ENCODE measurements at regions not wholly inside any gene's neighbourhood (a gene's known extent, or its start where the extent isn't known, plus 50 kb on each side); places are given as distances from the start of the nearest gene placed in this dataset.

- Histone ChIP-seq H2BK15ac (ENCODE audit: low read length) (no peak overlapping the region), H4K20me1 (replicated peaks in 1 of 2; ENCODE audit: control insufficient read depth in 1 of 2, insufficient read depth in 2 of 2, low read length in 2 of 2) (no peaks in the 10 kb centered on the region), H2BK5ac (ENCODE audit: low read depth, low read length) (no peak overlapping the region), H3K36me3 (ENCODE audit: control insufficient read depth in 2 of 4, insufficient read depth in 4 of 4, low read length in 3 of 4) (no peaks in the 10 kb centered on the region), H3K4ac (replicated peaks; ENCODE audit: insufficient read length, low read depth, low read length) (no peak overlapping the region), H3K56ac (replicated peaks; ENCODE audit: insufficient read length, low read depth, low read length) (no peak overlapping the region), H3K27ac (ENCODE audit: low read depth, low read length) (no peak overlapping the region), H2BK120ac (replicated peaks; ENCODE audit: low read depth, low read length) (no peak overlapping the region), H4K91ac (replicated peaks; ENCODE audit: insufficient read length, low read length) (no peak overlapping the region), H2BK20ac (ENCODE audit: low read length) (no peak overlapping the region), H3K9me3 (ENCODE audit: insufficient read depth in 2 of 2, low read depth in 1 of 2, low read length in 1 of 2) (no peaks in the 10 kb centered on the region), H3K79me1 (ENCODE audit: low read depth, low read length) (no peaks in the 10 kb centered on the region), H3K4me3 (ENCODE audit: extremely low read depth in 1 of 4, insufficient read depth in 2 of 4, low read depth in 3 of 4, low read length in 4 of 4) (no peak overlapping the region), H4K8ac (ENCODE audit: extremely low read depth, insufficient read depth, low read length) (no peak overlapping the region), H2AFZ (ENCODE audit: low read length) (no peak overlapping the region), H4K5ac (ENCODE audit: insufficient read length, low read depth, low read length) (no peak overlapping the region), H3K9ac (replicated peaks in 1 of 4; ENCODE audit: extremely low read depth in 1 of 4, low read depth in 3 of 4, low read length in 3 of 4) (no peak overlapping the region), H3K4me1 (replicated peaks in 1 of 4; ENCODE audit: control insufficient read depth in 3 of 4, insufficient read depth in 4 of 4, low read length in 3 of 4) (no peaks in the 10 kb centered on the region), H3K23me2 (ENCODE audit: low read depth, low read length) (no peaks in the 10 kb centered on the region), H2BK12ac (ENCODE audit: low read depth, low read length) (no peak overlapping the region), H3K79me2 (ENCODE audit: control insufficient read depth in 1 of 2, insufficient read depth in 2 of 2, low read length in 2 of 2) (no peaks in the 10 kb centered on the region), H2AK5ac (ENCODE audit: low read depth, low read length) (no peak overlapping the region), H3K18ac (ENCODE audit: extremely low read depth, low read length) (no peak overlapping the region), H3K23ac (ENCODE audit: insufficient read length) (no peak overlapping the region), H3K27me3 (replicated peaks in 1 of 4; ENCODE audit: control insufficient read depth in 3 of 4, extremely low read depth in 1 of 4, insufficient read depth in 3 of 4, low read length in 3 of 4) (peaks cover 0 to 1% (median 0%) of the 10 kb centered on the region in 4 experiments; a peak in 1 of 7 replicates), H3K14ac (ENCODE audit: insufficient read length) (no peak overlapping the region), H3K4me2 (ENCODE audit: insufficient read depth in 1 of 2, low read depth in 2 of 2, low read length in 2 of 2) (no peak overlapping the region)
- DNase-seq (ENCODE audit: low read depth in 1 of 2, low spot score in 2 of 2) (no peak), FAIRE-seq (no peak)
- ChIA-PET POLR2A (ENCODE audit: partially characterized antibody) (interaction anchor here (0.6 kb wide), 1 partner anchor 1535 kb away, joined by 3 read pairs; no protein-coding TSS in a partner anchor), CTCF (ENCODE audit: partially characterized antibody) (interaction anchor here (1.0 to 1.6 kb wide), 2 partner anchors 22 to 59 kb away, joined by 4 to 6 read pairs; no protein-coding TSS in a partner anchor)
- WGBS, 2 experiments (ENCODE audit: extremely low coverage in 1 of 2, insufficient coverage in 1 of 2, insufficient read length in 1 of 2, insufficient replicate concordance in 2 of 2, low coverage in 1 of 2, low lambda C conversion rate in 2 of 2, missing lambda C conversion rate in 1 of 2): 88% methylated on average over 3 of the region's 3 CpGs; no CpG with 5 or more reads in 1 of the 2 experiments
- TF ChIP-seq, protein P1, sequence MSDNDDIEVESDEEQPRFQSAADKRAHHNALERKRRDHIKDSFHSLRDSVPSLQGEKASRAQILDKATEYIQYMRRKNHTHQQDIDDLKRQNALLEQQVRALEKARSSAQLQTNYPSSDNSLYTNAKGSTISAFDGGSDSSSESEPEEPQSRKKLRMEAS (IDR thresholded peaks at IDR 0.05): no peak
These were observed 50.8 kb upstream of the BOD1L1 start for GRCh38 chr4:13678186-13678924.

All from H1 (cell line).